Activated CD4-positive, alpha-beta T cell treated with anti-CD3 and anti-CD28 coated beads, Interleukin-2, Interleukin-6, amounts not matched to agents 100 ng/mL and 50 ng/mL, durations not matched to agents 16 hours and 8 hours (primary cell): ENCODE measurements at regions not wholly inside any gene's neighbourhood (a gene's known extent, or its start where the extent isn't known, plus 50 kb on each side); places are given as distances from the start of the nearest gene placed in this dataset.
"Not testable (repeated sequence)": the region's sequence is repeated elsewhere in the genome, so short reads cannot be mapped to it uniquely, and the experiment has no call there.

Experiments used
- DNase-seq: peaks from one replicate; pipeline ENCODE4 v3.0.0-alpha.2; 2020

GRCh38 chr4:66229885-66230284 lies 559.6 kb upstream of the EPHA5 start:
- DNase-seq, result no peak

DNA sequence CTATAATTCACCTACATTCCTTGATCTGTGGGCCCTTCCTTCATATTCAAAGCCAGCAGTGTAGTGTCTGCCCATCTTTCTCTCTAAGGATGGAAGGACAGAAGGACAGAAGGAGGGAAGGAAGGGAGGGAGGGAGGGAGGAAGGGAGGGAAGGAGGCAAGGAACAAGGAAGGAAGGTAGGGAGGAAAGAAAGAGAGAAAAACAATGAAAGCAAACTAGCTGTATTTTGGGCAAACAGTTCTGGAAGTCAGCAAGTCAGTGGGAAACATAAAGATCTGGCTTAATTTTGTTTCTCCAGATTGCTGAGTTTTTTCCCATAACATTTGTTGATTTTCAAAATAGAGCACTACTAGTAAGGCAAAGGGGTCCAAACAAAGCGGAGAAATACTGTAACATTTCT lies 555.2 kb upstream of the EPHA5 start:
- DNase-seq, result no peak

- no peak for DNase-seq
Observed at GRCh38 chr4:66223068-66223703, 552.9 kb upstream of the EPHA5 start.

DNA sequence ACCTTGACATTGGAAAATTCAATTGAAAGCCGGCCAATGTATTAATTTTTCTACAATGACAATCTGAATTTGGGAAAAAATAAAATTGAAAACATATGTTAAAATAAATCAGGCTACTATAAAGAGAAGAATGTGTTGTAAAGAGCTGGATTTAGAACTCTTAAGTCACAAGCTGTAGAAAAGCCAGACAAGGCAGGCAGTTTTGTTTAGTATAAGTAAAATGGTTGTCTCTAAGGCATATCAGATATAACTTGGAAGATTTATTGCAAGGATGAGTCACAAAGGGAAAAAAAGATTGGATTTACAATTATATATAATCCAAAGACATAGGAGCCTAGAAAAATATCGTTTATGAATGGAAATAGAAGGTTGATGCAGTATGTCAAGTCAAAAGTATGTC lies 549.1 kb upstream of the EPHA5 start:
- DNase-seq, result no peak

DNA sequence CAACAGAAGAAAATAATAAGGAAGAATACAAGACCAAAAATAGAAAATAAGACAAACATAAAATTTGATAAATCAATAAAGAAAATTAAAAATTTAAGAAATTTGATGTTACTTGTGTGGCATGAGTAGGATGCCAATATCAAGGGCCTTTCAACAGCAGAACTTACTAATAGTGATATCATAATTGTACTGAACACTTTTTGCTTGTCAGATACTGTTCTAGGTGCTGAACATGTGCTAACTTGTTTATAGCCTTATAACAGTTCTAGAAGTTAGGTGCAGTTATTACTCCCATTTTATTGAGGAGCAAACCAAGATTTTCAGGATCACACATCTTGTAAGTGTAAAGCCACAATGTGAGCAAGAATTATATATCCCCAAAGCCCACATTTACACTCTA lies 546.0 kb upstream of the EPHA5 start:
- DNase-seq, result no peak

DNA sequence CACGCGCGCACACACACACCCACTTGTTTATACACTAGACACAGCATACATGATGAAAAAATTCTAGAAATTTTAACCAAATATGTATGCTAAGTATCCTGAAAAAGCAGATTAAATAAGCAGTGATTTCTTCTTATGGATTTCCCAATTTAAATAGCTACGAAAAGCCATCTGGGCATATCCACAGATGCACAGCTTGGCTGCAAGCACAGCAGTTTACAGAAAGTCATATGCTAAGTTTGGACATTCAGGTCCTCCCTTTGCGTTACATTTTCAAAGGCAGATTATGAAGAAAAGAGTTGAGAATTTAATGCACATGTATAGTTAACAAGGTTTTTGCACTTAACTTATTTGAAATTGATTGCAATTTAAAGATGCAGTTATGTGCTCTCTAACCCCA lies 542.2 kb upstream of the EPHA5 start:
- DNase-seq, result no peak

- DNase-seq, result no peak
Observed at GRCh38 chr4:66204534-66205247, 534.4 kb upstream of the EPHA5 start.

- DNase-seq, result no peak
Observed at GRCh38 chr4:66202870-66203269, 532.6 kb upstream of the EPHA5 start.

DNA sequence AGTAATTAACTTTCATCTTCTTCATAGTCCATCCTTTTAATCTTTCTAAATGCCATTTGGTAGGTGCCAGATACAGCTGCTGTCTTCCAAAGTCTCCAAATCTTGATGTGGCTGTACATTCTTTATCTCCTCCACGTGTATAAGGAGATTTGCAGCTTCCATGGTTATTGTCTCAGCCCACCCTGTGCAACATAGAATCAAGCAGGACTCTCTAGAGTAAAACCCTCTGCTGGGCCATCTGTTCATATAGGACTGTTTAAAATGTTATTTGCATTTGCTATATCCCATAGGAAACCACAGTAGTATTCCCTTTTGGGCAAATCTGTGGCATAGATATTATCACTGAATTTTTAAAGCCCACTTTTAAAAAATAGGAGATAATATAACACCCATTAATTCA lies 527.2 kb upstream of the EPHA5 start:
- no peak for DNase-seq

GRCh38 chr4:66193487-66193886 lies 523.2 kb upstream of the EPHA5 start:
- DNase-seq, result no peak

- no peak for DNase-seq
Observed at GRCh38 chr4:66187175-66187720, 517.0 kb upstream of the EPHA5 start.

- no peak for DNase-seq
Observed at GRCh38 chr4:66186095-66186494, 515.8 kb upstream of the EPHA5 start.

DNA sequence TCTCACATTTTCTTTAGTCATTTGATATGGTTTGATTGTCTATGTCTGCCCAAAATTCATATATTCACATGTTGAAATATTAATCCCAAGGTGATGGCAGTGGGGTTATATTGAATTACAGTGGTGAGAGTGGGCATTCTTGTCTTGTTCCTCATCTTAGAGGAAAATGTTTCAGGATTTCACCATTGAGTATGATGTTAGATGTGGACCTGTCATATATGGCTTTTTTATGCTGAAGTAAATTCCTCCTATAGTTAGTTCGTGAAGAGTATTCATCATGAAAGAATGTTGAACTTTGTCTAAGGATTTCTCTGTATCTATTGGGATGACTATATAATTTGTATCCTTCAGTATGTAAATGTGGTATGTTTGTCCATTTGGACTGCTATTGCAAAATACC lies 512.3 kb upstream of the EPHA5 start:
- DNase-seq, result no peak

- no peak for DNase-seq
Observed at GRCh38 chr4:66178906-66179305, 508.6 kb upstream of the EPHA5 start.

DNA sequence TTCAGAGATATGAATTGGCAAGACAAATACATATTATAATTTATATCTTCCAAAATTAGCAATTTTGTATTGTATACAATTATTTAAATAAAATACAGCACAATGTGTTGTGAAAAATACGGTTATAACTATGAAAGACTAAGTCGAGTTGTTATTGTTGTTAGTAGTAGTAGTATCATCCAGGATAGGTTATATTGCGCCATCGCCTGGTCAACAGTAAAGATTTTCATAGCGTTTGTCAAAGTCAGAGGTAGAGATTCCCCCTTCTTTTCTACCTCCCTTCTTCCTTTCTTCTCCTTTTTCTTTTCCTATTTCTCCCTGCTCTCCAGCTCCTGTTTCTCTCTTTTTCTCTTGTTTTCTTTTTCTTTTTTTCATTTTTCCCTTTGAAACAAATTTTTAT lies 499.1 kb upstream of the EPHA5 start:
- no peak for DNase-seq

DNA sequence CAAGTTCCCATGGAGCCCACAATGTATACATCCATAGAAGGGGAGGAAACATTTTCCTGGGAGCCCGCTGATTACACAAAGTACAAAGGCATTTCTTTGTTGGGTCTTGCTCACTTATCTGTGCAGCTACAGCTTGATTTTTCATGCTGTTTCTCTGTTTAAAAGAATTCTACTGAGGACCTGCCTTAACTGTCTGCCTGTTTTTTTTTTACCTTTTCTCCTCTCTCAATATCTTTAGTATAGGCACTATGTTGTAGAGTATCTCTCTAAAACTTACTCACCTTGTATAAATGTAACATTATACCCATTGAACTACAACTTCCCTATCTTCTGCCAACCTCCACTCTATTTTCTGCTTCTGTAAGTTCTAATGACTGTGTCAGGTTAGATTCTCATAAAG lies 494.6 kb upstream of the EPHA5 start:
- no peak for DNase-seq

DNA sequence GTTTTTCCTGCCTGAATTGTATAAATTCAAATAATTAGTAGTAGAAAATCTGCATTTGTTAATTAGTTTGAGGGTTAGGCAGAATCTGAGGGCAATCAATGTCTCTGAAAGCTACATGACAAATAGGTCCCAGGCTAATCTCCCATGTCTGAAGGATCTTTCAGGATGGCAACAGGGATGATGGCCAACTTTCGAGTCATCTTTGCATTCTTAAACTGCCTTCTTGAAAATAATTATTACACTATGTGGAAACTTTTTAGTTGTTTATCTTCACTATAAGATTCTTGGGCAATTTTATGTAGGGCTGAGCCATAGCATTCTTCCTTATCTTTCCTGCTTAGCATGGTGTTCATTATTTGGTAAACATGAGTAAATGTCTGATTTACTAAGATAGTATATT lies 490.3 kb upstream of the EPHA5 start:
- no peak for DNase-seq

- no peak for DNase-seq
Observed at GRCh38 chr4:66157594-66157993, 487.3 kb upstream of the EPHA5 start.

- no peak for DNase-seq
Observed at GRCh38 chr4:66130042-66130441, 459.8 kb upstream of the EPHA5 start.

GRCh38 chr4:66123831-66124413 lies 453.6 kb upstream of the EPHA5 start:
- no peak for DNase-seq

- no peak for DNase-seq
Observed at GRCh38 chr4:66123190-66123589, 452.9 kb upstream of the EPHA5 start.

DNA sequence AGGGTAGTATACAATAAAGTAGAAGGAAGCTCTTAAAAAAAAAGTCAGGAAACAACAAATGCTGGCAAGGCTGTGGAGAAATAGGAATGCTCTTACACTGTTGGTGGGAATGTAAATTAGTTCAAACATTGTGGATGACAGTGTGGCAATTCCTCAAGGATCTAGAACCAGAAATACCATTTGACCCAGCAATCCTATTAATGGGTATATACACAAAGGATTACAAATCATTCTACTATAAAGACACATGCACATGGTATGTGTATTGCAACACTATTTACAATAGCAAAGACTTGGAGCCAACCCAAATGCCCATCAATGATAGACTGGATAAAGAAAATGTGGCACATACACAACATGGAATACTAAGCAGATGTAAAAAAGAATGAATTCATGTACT lies 444.9 kb upstream of the EPHA5 start:
- not testable (repeated sequence) for DNase-seq

GRCh38 chr4:66108898-66109297 lies 438.6 kb upstream of the EPHA5 start:
- no peak for DNase-seq

DNA sequence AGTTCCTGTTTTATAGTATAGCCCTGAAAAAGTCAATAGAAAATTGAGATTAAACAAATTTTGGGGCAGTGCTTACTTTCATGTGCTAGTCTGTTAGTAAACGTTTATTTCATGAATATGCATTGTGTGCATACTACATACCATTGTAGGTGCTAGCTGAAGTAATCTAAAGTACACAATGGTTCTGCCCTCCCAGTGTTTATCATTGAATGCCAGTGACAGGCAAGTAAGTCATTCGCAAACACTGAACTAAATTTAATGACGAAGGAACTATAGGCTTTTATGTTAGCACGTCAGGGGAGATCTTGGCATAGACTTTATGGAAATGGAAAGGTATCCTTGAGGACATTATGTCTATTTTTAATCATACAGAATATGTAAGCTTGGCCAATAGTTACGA lies 426.9 kb upstream of the EPHA5 start:
- no peak for DNase-seq
